H1 (cell line): ENCODE measurements at regions not wholly inside any gene's neighbourhood (a gene's known extent, or its start where the extent isn't known, plus 50 kb on each side); places are given as distances from the start of the nearest gene placed in this dataset.

Source experiments
- CTCF ChIA-PET: fragments of 300-600 bp; sonication (Branson Sonifier 250); formaldehyde crosslinking; loops from one replicate; lab custom pipeline; 2021; ENCODE audit not compliant: partially characterized antibody; lab: Charles Lee
- POLR2A ChIA-PET: fragments of 300-600 bp; sonication (Branson Sonifier 250); formaldehyde crosslinking; loops from one replicate; lab custom pipeline; 2021; ENCODE audit warnings: inconsistent platforms; ENCODE audit not compliant: partially characterized antibody; lab: Charles Lee
- DNase-seq, 2 experiments: peaks; one replicate each; pipeline versions ENCODE4 v3.0.0 to v3.0.0-alpha.2; 2010 to 2022; ENCODE audit warnings: low spot score in 2 of 2, low read depth in 1 of 2, mixed read lengths in 1 of 2
- FAIRE-seq: peaks from 2 replicates; lab custom pipeline; 2011; peaks lifted over from hg19 to GRCh38; lab: Jason Lieb, UNC
- H2AFZ ChIP-seq: 2 replicates; pipeline ENCODE4 v1.8.1; 2012; ENCODE audit warnings: low read length, inconsistent platforms
- H2AK5ac ChIP-seq: 2 replicates; pipeline ENCODE4 v1.6.1; 2013; ENCODE audit warnings: low read depth, low read length
- H2BK120ac ChIP-seq: replicated peaks from 2 replicates; pipeline ENCODE3; 2013; ENCODE audit warnings: low read depth, low read length, inconsistent platforms
- H2BK12ac ChIP-seq: 2 replicates; pipeline ENCODE4 v1.6.1; 2013; ENCODE audit warnings: low read depth, low read length
- H2BK15ac ChIP-seq: 2 replicates; pipeline ENCODE4 v1.6.1; 2013; ENCODE audit warnings: low read length
- H2BK20ac ChIP-seq: 2 replicates; pipeline ENCODE4 v1.6.1; 2013; ENCODE audit warnings: low read length
- H2BK5ac ChIP-seq: 2 replicates; pipeline ENCODE4 v1.6.1; 2013; ENCODE audit warnings: low read depth, low read length
- H3K14ac ChIP-seq: 2 replicates; pipeline ENCODE4 v1.6.1; 2013; ENCODE audit warnings: inconsistent platforms; ENCODE audit not compliant: insufficient read length
- H3K18ac ChIP-seq: 2 replicates; pipeline ENCODE4 v1.6.1; 2013; ENCODE audit warnings: low read length; ENCODE audit errors: extremely low read depth
- H3K23ac ChIP-seq: 2 replicates; pipeline ENCODE4 v1.6.1; 2013; ENCODE audit warnings: inconsistent platforms; ENCODE audit not compliant: insufficient read length
- H3K23me2 ChIP-seq: 2 replicates; pipeline ENCODE4 v1.6.1; 2013; ENCODE audit warnings: low read depth, low read length
- H3K27ac ChIP-seq: 2 replicates; pipeline ENCODE4 v1.6.1; 2011; ENCODE audit warnings: low read depth, low read length, inconsistent platforms
- H3K27me3 ChIP-seq, 4 experiments: replicated peaks in 1 of 4; 1 replicate in 1 of 4; 2 replicates in 3 of 4; pipeline versions ENCODE4 v1.6.1 to v1.8.1; 2011 to 2013; ENCODE audit warnings: low read length in 3 of 4, mild to moderate bottlenecking in 3 of 4, inconsistent platforms in 2 of 4, mixed read lengths in 2 of 4, moderate library complexity in 1 of 4; ENCODE audit not compliant: control insufficient read depth in 3 of 4, insufficient read depth in 3 of 4; ENCODE audit errors: extremely low read depth in 1 of 4
- H3K36me3 ChIP-seq, 4 experiments: 2 replicates each; pipeline versions ENCODE4 v1.6.1 to v1.8.1; 2011 to 2013; ENCODE audit warnings: mild to moderate bottlenecking in 4 of 4, low read length in 3 of 4, moderate library complexity in 2 of 4, control low read depth in 1 of 4, inconsistent platforms in 1 of 4; ENCODE audit not compliant: insufficient read depth in 4 of 4, control insufficient read depth in 2 of 4
- H3K4ac ChIP-seq: replicated peaks from 2 replicates; pipeline ENCODE3; 2013; ENCODE audit warnings: low read length, low read depth, mixed read lengths, inconsistent platforms; ENCODE audit not compliant: insufficient read length
- H3K4me1 ChIP-seq, 4 experiments: replicated peaks in 1 of 4; 1 replicate in 1 of 4; 2 replicates in 3 of 4; pipeline versions ENCODE4 v1.6.1 to v1.8.1; 2011 to 2013; ENCODE audit warnings: low read length in 3 of 4, inconsistent platforms in 2 of 4, mixed read lengths in 1 of 4; ENCODE audit not compliant: insufficient read depth in 4 of 4, control insufficient read depth in 3 of 4
- H3K4me2 ChIP-seq, 2 experiments: 2 replicates each; pipeline versions ENCODE4 v1.6.1 to v1.8.1; 2011 to 2013; ENCODE audit warnings: low read depth in 2 of 2, low read length in 2 of 2, control low read depth in 1 of 2, inconsistent platforms in 1 of 2, mild to moderate bottlenecking in 1 of 2; ENCODE audit not compliant: insufficient read depth in 1 of 2
- H3K4me3 ChIP-seq, 4 experiments: fragments of 200-600, 300-600 bp in 1 of 4; sonication (generic), shearing (Covaris generic), sonication (Bioruptor Twin) in 1 of 4; 2 replicates each; pipeline versions ENCODE4 v1.5.1 to v1.8.1; 2011 to 2016; ENCODE audit warnings: low read length in 4 of 4, low read depth in 3 of 4, control low read depth in 2 of 4, inconsistent platforms in 2 of 4, mild to moderate bottlenecking in 2 of 4, mixed read lengths in 1 of 4, moderate library complexity in 1 of 4; ENCODE audit not compliant: insufficient read depth in 2 of 4; ENCODE audit errors: extremely low read depth in 1 of 4
- H3K56ac ChIP-seq: replicated peaks from 2 replicates; pipeline ENCODE3; 2013; ENCODE audit warnings: low read depth, mild to moderate bottlenecking, mixed read lengths, low read length, inconsistent platforms; ENCODE audit not compliant: insufficient read length
- H3K79me1 ChIP-seq: 2 replicates; pipeline ENCODE4 v1.6.1; 2013; ENCODE audit warnings: low read depth, low read length, control low read depth
- H3K79me2 ChIP-seq, 2 experiments: 2 replicates each; pipeline versions ENCODE4 v1.6.1 to v1.8.1; 2012 to 2013; ENCODE audit warnings: low read length in 2 of 2, mild to moderate bottlenecking in 2 of 2, inconsistent platforms in 1 of 2; ENCODE audit not compliant: insufficient read depth in 2 of 2, control insufficient read depth in 1 of 2
- H3K9ac ChIP-seq, 4 experiments: replicated peaks in 1 of 4; 1 replicate in 1 of 4; 2 replicates in 3 of 4; pipeline versions ENCODE4 v1.6.1 to v1.8.1; 2011 to 2013; ENCODE audit warnings: low read depth in 3 of 4, low read length in 3 of 4, control low read depth in 2 of 4, mild to moderate bottlenecking in 2 of 4, moderate library complexity in 2 of 4, inconsistent platforms in 1 of 4; ENCODE audit errors: extremely low read depth in 1 of 4
- H3K9me3 ChIP-seq, 2 experiments: 2 replicates each; pipeline versions ENCODE4 v1.6.1 to v1.8.1; 2012 to 2013; ENCODE audit warnings: mild to moderate bottlenecking in 2 of 2, moderate library complexity in 2 of 2, control low read depth in 1 of 2, inconsistent platforms in 1 of 2, low read depth in 1 of 2, low read length in 1 of 2, mixed read lengths in 1 of 2; ENCODE audit not compliant: insufficient read depth in 2 of 2
- H4K20me1 ChIP-seq, 2 experiments: replicated peaks in 1 of 2; 2 replicates each; pipeline versions ENCODE3 to v1.8.1; 2011 to 2013; ENCODE audit warnings: inconsistent platforms in 2 of 2, low read length in 2 of 2, mild to moderate bottlenecking in 1 of 2; ENCODE audit not compliant: insufficient read depth in 2 of 2, control insufficient read depth in 1 of 2
- H4K5ac ChIP-seq: 2 replicates; pipeline ENCODE4 v1.6.1; 2013; ENCODE audit warnings: low read length, low read depth, mixed read lengths, inconsistent platforms; ENCODE audit not compliant: insufficient read length
- H4K8ac ChIP-seq: 2 replicates; pipeline ENCODE4 v1.8.0; 2013; ENCODE audit warnings: mild to moderate bottlenecking, moderate library complexity, low read length, inconsistent platforms; ENCODE audit not compliant: insufficient read depth; ENCODE audit errors: extremely low read depth
- H4K91ac ChIP-seq: replicated peaks from 2 replicates; pipeline ENCODE3; 2013; ENCODE audit warnings: low read length, mixed read lengths, inconsistent platforms; ENCODE audit not compliant: insufficient read length
- ATF2 ChIP-seq: IDR thresholded peaks from 2 replicates; pipeline ENCODE4 v1.6.1; 2012; ENCODE audit warnings: low read length, inconsistent platforms
- CHD2 ChIP-seq: IDR thresholded peaks from 2 replicates; pipeline ENCODE4 v1.6.1; 2012; ENCODE audit warnings: low read length, improper control_type of control experiment
- MAX ChIP-seq: IDR thresholded peaks from 2 replicates; pipeline ENCODE4 v1.6.1; 2012; ENCODE audit warnings: inconsistent platforms
- POLR2A ChIP-seq, 2 experiments: IDR thresholded peaks; 1 replicate in 1 of 2; 2 replicates in 1 of 2; pipeline ENCODE4 v1.6.1; 2011; ENCODE audit warnings: low read depth in 2 of 2, low read length in 2 of 2, mild to moderate bottlenecking in 2 of 2; ENCODE audit errors: control extremely low read depth in 1 of 2
- RFX5 ChIP-seq: IDR thresholded peaks from 2 replicates; pipeline ENCODE4 v1.6.1; 2011; ENCODE audit warnings: low read depth, low read length, improper control_type of control experiment, borderline replicate concordance
- RNF2 ChIP-seq: fragments of 200-900, 300-1000 bp; sonication (generic); IDR thresholded peaks from 2 replicates; pipeline ENCODE4 v1.7.1; 2016; ENCODE audit warnings: borderline replicate concordance, low read depth, mild to moderate bottlenecking, antibody characterized with exemption, low read length; ENCODE audit not compliant: poor library complexity, severe bottlenecking; ENCODE audit errors: missing control alignments
- WGBS, 2 experiments: shearing (Covaris generic) in 1 of 2; methylation state at CpG; one replicate each; pipeline versions ENCODE4 v1.1.6 to v1.1.7; 2013 to 2015; ENCODE audit warnings: low lambda C conversion rate in 2 of 2, mixed read lengths in 2 of 2, inconsistent platforms in 1 of 2, low coverage in 1 of 2, missing lambda C conversion rate in 1 of 2; ENCODE audit not compliant: insufficient replicate concordance in 2 of 2, insufficient coverage in 1 of 2, insufficient read length in 1 of 2; ENCODE audit errors: extremely low coverage in 1 of 2, missing lambda C conversion rate in 1 of 2; 5-methylcytosine and 5-hydroxymethylcytosine counted together

- no peak overlapping the region for H2BK120ac ChIP-seq
- CTCF ChIA-PET, result no interaction called here
- no peaks in the 10 kb centered on the region for H3K4me1 ChIP-seq
- H4K20me1 ChIP-seq, result no peaks in the 10 kb centered on the region
- H4K91ac ChIP-seq, result no peak overlapping the region
- H3K79me2 ChIP-seq, result no peaks in the 10 kb centered on the region
- WGBS, 2 experiments, result 96% methylated on average over 3 of the region's 3 CpGs; no CpG with 5 or more reads in 1 of the 2 experiments
- TF ChIP-seq CHD2 (no peak), MAX (no peak), POLR2A (IDR thresholded peaks at IDR 0.05; ENCODE audit: control extremely low read depth in 1 of 2, low read depth in 2 of 2, low read length in 2 of 2) (no peak), ATF2 (no peak), RNF2 (no peak), RFX5 (no peak)
- TF ChIP-seq, all 59 proteins: peak for 0
- H3K9me3 ChIP-seq, result no peaks in the 10 kb centered on the region
- no peak overlapping the region for H3K56ac ChIP-seq
- no peak overlapping the region for H3K9ac ChIP-seq
- no peaks in the 10 kb centered on the region for H3K79me1 ChIP-seq
- H2BK15ac ChIP-seq, result no peak overlapping the region
- no peak overlapping the region for H2AFZ ChIP-seq
- H3K27ac ChIP-seq, result no peak overlapping the region
- H3K4ac ChIP-seq, result no peak overlapping the region
- H4K8ac ChIP-seq, result no peak overlapping the region
- DNase-seq, result no peak
- H4K5ac ChIP-seq, result no peak overlapping the region
- no peak overlapping the region for H3K4me2 ChIP-seq
- no peak overlapping the region for H2AK5ac ChIP-seq
- H3K23me2 ChIP-seq, result no peaks in the 10 kb centered on the region
- H2BK5ac ChIP-seq, result no peak overlapping the region
- no peak overlapping the region for H3K4me3 ChIP-seq
- POLR2A ChIA-PET, result no interaction called here
- no peak for FAIRE-seq
- H2BK12ac ChIP-seq, result no peak overlapping the region
- no peak overlapping the region for H3K23ac ChIP-seq
- H2BK20ac ChIP-seq, result no peak overlapping the region
- H3K27me3 ChIP-seq, result no peaks in the 10 kb centered on the region
- no peaks in the 10 kb centered on the region for H3K36me3 ChIP-seq
- H3K14ac ChIP-seq, result no peak overlapping the region
- H3K18ac ChIP-seq, result no peak overlapping the region
Measured at GRCh38 chr1:239091537-239091936, 294.8 kb upstream of the CHRM3 start.
